Heart right ventricle (tissue), 16 donors: ENCODE measurements at regions not wholly inside any gene's neighbourhood (a gene's known extent, or its start where the extent isn't known, plus 50 kb on each side); places are given as distances from the start of the nearest gene placed in this dataset.

Source experiments
- ATAC-seq, 8 donors: fragments of 200-7000 bp; cut with Tn5 transposase; one replicate each; pipeline ENCODE4 v1.9.1; 2020; ENCODE audit warnings: mild to moderate bottlenecking in 8 of 8, moderate library complexity in 8 of 8, moderate number of reproducible peaks in 1 of 8
- DNase-seq, 2 donors: peaks; one replicate each; pipeline ENCODE4 v3.0.0-alpha.2; 2020
- H3K27ac ChIP-seq, 10 donors: fragments of 200-600 bp; sonication (generic) in 2 of 10; one replicate each; pipeline versions ENCODE4 v1.5.0 to v1.8.0; 2020 to 2022; ENCODE audit warnings: mild to moderate bottlenecking in 3 of 10
- H3K27me3 ChIP-seq, 7 donors: fragments of 200-600 bp; one replicate each; pipeline ENCODE4 v1.8.0; 2021 to 2022; ENCODE audit warnings: mild to moderate bottlenecking in 2 of 7
- H3K36me3 ChIP-seq, 9 donors: fragments of 200-600 bp; sonication (generic) in 1 of 9; one replicate each; pipeline versions ENCODE4 v1.5.0 to v1.8.0; 2020 to 2022; ENCODE audit warnings: mild to moderate bottlenecking in 2 of 9
- H3K4me1 ChIP-seq, 9 donors: fragments of 200-600 bp; sonication (generic) in 1 of 9; one replicate each; pipeline versions ENCODE4 v1.5.0 to v1.8.0; 2020 to 2022; ENCODE audit warnings: mild to moderate bottlenecking in 4 of 9
- H3K4me3 ChIP-seq, 10 donors: fragments of 200-600 bp; sonication (generic) in 2 of 10; one replicate each; pipeline versions ENCODE4 v1.5.0 to v1.8.0; 2020 to 2022; ENCODE audit warnings: mild to moderate bottlenecking in 7 of 10, moderate library complexity in 2 of 10
- H3K9me3 ChIP-seq, 11 donors: fragments of 200-600 bp in 10 of 11; sonication (generic) in 2 of 11; one replicate each; pipeline versions ENCODE4 v1.5.0 to v1.8.0; 2013 to 2022; ENCODE audit warnings: mild to moderate bottlenecking in 2 of 11, control low read depth in 1 of 11, moderate library complexity in 1 of 11
- WGBS, 2 donors: extraction: QIAGEN DNeasy Blood & Tissue Kit; methylation state at CpG; one replicate each; pipeline ENCODE4 v1.1.7; 2013; ENCODE audit warnings: inconsistent platforms in 1 of 2; 5-methylcytosine and 5-hydroxymethylcytosine counted together
- intact Hi-C, 10 donors: fragments of 100-400 bp; cut with DNase I; formaldehyde crosslinking; loops; one replicate each; pipeline versions ENCODE4 v1.11.1 to v1.14.2; 2022
- TF ChIP-seq, protein P1 (sequence below), 9 donors: fragments of 200-600 bp; sonication (generic) in 2 of 9; IDR thresholded peaks; one replicate each; pipeline versions ENCODE4 v1.5.0 to v1.8.0; 2021 to 2022; ENCODE audit warnings: antibody characterized with exemption in 9 of 9, mild to moderate bottlenecking in 5 of 9, moderate library complexity in 1 of 9
- donor health status: Arrhythmogenic right ventricular cardiomyopathy.
- donor health status: ischemic (EF 13 %, LVEDD 7.1; RV severe dilation, severe dysfunction).
- donor health status: healthy with polysubstance abuse.
- donor health status: DM: no; HTN: yes; CAD: no.
- donor health status: DM: no; HTN: no; CAD: no.
- donor health status: ischemic (EF 25% LVEDD 6.9; RV normal size, moderate dysfunction).
- donor health status: ischemic (EF 25% LVEDD 5.7; RV mildly dilated, moderate dysfunction).
- donor health status: healthy.
- donor health status: DM: yes; HTN: yes; CAD: no.
- donor health status: Ischemic cardiomyopathy.
- donor health status: ischemic (EF 35%, LVEDD 5.7; RV mildly dilated, moderate dysfunction).
- donor health status: nonischemic (EF 11% LVEDD 7.7; RV severe dilation, severe dysfunction).
- donor health status: DM: yes; HTN: yes; CAD: no.
- donor health status: PGD.
- donor health status: ischemic (EF 29% LVEDD 5.4; RV normal size, mild dysfunction).
- donor health status: nonischemic (EF 23%, LVEDD 6.1; RV moderate dilation, normal function).

DNA sequence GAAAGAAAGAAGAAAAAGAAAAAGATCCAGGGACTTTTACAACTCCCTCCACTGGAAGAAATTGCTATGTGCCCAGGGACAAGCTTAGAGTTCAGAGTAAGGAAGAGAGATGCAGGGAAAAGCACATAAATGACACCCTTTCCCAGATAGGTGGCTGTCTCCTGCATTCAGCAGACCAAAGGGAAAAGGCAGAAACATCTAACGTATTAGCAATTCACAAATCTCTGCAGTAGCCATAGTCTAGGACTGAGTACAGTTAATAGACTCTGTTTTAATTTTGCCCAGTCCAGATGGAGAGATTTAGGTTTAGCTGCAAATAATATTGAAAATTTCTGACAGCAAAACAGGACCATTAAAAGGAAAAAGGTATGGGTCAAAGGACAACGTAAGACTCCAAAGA is 71.3 kb upstream of the TNFRSF21 start:
- WGBS, 2 donors = 77 to 81% methylated on average over 2 of the region's 2 CpGs
- H3K4me1 ChIP-seq = no peaks in the 10 kb centered on the region
- peaks cover 0 to 6% (median 0%) of the 10 kb centered on the region in 7 donors for H3K27me3 ChIP-seq
- no peak overlapping the region for H3K27ac ChIP-seq
- no peak overlapping the region for H3K4me3 ChIP-seq
- no peak for DNase-seq
- H3K9me3 ChIP-seq = peaks cover 0 to 12% (median 0%) of the 10 kb centered on the region in 11 donors
- no peak for ATAC-seq
- H3K36me3 ChIP-seq = no peaks in the 10 kb centered on the region
- TF ChIP-seq, protein P1, sequence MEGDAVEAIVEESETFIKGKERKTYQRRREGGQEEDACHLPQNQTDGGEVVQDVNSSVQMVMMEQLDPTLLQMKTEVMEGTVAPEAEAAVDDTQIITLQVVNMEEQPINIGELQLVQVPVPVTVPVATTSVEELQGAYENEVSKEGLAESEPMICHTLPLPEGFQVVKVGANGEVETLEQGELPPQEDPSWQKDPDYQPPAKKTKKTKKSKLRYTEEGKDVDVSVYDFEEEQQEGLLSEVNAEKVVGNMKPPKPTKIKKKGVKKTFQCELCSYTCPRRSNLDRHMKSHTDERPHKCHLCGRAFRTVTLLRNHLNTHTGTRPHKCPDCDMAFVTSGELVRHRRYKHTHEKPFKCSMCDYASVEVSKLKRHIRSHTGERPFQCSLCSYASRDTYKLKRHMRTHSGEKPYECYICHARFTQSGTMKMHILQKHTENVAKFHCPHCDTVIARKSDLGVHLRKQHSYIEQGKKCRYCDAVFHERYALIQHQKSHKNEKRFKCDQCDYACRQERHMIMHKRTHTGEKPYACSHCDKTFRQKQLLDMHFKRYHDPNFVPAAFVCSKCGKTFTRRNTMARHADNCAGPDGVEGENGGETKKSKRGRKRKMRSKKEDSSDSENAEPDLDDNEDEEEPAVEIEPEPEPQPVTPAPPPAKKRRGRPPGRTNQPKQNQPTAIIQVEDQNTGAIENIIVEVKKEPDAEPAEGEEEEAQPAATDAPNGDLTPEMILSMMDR (IDR thresholded peaks at IDR 0.05) = no peak
- intact Hi-C loops = no loop called here

DNA sequence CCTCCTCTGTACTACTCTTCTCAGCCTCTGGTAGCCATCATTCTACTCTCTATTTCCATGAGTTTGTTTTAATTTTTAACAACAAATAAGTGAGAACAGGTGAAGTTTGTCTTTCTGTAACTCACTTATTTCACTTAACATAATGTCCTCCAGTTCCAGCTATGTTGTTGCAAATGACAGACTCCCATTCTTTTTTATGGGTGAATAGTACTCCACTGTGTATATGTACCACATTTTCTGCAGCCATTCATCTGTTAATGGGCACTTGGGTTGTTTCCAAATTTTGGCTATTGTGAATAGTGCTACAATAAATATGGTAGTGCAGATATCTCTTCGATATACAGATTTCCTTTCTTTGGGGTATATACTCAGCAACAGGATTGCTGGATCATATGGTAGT is 73.7 kb upstream of the TNFRSF21 start:
- Histone ChIP-seq H3K9me3 (peaks cover 0 to 26% (median 0%) of the 10 kb centered on the region in 11 donors), H3K27ac (no peak overlapping the region), H3K27me3 (peaks cover 0 to 6% (median 0%) of the 10 kb centered on the region in 7 donors), H3K4me1 (no peaks in the 10 kb centered on the region), H3K36me3 (no peaks in the 10 kb centered on the region), H3K4me3 (no peak overlapping the region)
- DNase-seq (no peak), ATAC-seq (no peak)
- intact Hi-C loops = no loop called here
- TF ChIP-seq, protein P1 (IDR thresholded peaks at IDR 0.05) = no peak
- WGBS, 2 donors = 89 to 96% methylated on average over 1 of the region's 1 CpG

DNA sequence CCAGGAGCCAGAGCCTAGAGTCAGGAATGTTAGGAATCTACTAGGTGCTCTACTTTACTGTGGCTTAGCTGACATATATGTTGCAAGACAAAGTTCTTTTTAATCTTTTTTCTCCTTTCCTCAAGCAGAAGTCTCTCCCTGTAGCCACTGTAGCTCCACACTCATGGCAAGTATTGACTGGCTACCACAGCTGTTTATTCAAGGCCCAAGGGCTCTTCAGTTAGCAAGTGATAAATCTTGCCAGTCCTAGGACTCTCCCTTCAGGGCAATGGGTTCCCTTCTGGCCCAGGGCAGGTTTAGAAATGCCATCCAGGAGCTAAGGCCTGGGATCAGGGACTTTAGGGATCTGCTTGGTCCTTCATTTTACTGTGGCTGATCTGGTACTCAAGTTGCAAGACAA is 82.0 kb upstream of the TNFRSF21 start:
- TF ChIP-seq, protein P1 (IDR thresholded peaks at IDR 0.05) = no peak
- no peak overlapping the region for H3K27ac ChIP-seq
- no peaks in the 10 kb centered on the region for H3K4me1 ChIP-seq
- H3K36me3 ChIP-seq = no peaks in the 10 kb centered on the region
- DNase-seq (no peak), ATAC-seq (no peak)
- intact Hi-C loops = no loop called here
- H3K4me3 ChIP-seq = no peak overlapping the region
- H3K27me3 ChIP-seq = no peaks in the 10 kb centered on the region
- H3K9me3 ChIP-seq = peaks cover 0 to 30% (median 6%) of the 10 kb centered on the region in 11 donors

DNA sequence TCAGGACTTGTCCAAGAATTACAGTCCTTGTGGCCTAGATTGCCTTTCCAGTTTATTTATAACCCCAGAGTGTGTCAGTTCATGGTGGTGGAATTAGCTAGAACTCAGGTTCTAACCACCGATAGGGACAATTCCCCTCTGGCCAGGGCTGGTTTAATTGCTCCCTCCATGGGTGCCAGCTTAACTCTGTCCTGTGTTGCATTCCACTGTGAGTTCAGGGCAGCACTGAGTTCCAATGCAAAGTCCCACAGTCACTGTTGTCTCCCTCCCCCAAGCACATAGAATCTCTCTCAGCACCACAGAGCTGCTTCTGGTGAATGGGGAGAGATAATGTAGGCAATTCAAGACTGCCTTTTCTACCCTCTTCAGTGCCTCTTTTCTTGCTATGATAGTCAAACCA is 82.5 kb upstream of the TNFRSF21 start:
- Histone ChIP-seq H3K4me1 (no peaks in the 10 kb centered on the region), H3K27ac (no peak overlapping the region), H3K36me3 (no peaks in the 10 kb centered on the region), H3K27me3 (no peaks in the 10 kb centered on the region), H3K4me3 (no peak overlapping the region), H3K9me3 (peaks cover 0 to 24% (median 6%) of the 10 kb centered on the region in 11 donors)
- intact Hi-C loops = no loop called here
- 86 to 98% methylated on average over 1 of the region's 1 CpG for WGBS, 2 donors
- ATAC-seq = no peak
- DNase-seq = no peak
- TF ChIP-seq, protein P1 (IDR thresholded peaks at IDR 0.05) = no peak
